Muscle of leg (tissue), 3 donors: ENCODE measurements at regions not wholly inside any gene's neighbourhood (a gene's known extent, or its start where the extent isn't known, plus 50 kb on each side); places are given as distances from the start of the nearest gene placed in this dataset.

Source experiments
- DNase-seq: peaks from one replicate; pipeline ENCODE4 v3.0.0; 2013
- H3K27ac ChIP-seq: one replicate; pipeline ENCODE4 v1.5.1; 2013; ENCODE audit warnings: mild to moderate bottlenecking, low read length, control low read depth
- H3K27me3 ChIP-seq: one replicate; pipeline ENCODE4 v1.6.1; 2013; ENCODE audit warnings: low read length; ENCODE audit not compliant: control insufficient read depth, insufficient read depth
- H3K36me3 ChIP-seq: one replicate; pipeline ENCODE4 v1.6.1; 2013; ENCODE audit warnings: low read length; ENCODE audit not compliant: control insufficient read depth, insufficient read depth
- H3K4me1 ChIP-seq: one replicate; pipeline ENCODE4 v1.6.1; 2013; ENCODE audit warnings: low read length; ENCODE audit not compliant: control insufficient read depth, insufficient read depth
- H3K4me3 ChIP-seq: one replicate; pipeline ENCODE4 v1.5.1; 2013; ENCODE audit warnings: low read length, control low read depth
- H3K9me3 ChIP-seq: replicated peaks from 2 replicates; pipeline ENCODE4 v1.6.1; 2013; ENCODE audit warnings: low read depth, low read length; ENCODE audit not compliant: control insufficient read depth
- WGBS: methylation state at CpG from one replicate; pipeline ENCODE4 v1.1.5; 2013; ENCODE audit warnings: missing lambda C conversion rate; ENCODE audit not compliant: insufficient coverage; 5-methylcytosine and 5-hydroxymethylcytosine counted together

GRCh38 chr17:65409381-65409780, 152.1 kb downstream of the AXIN2 start:
- peaks cover 4% of the 10 kb centered on the region for H3K9me3 ChIP-seq
- no peaks in the 10 kb centered on the region for H3K36me3 ChIP-seq
- no CpG with 5 or more reads among the region's 1 CpG for WGBS

GRCh38 chr17:65408050-65408449, 153.4 kb downstream of the AXIN2 start:
- H3K4me3 ChIP-seq: no peak overlapping the region
- H3K27me3 ChIP-seq: no peaks in the 10 kb centered on the region
- WGBS: no CpG with 5 or more reads among the region's 2 CpGs
- peaks cover 4% of the 10 kb centered on the region for H3K9me3 ChIP-seq
- H3K4me1 ChIP-seq: no peaks in the 10 kb centered on the region
- H3K27ac ChIP-seq: no peak overlapping the region
- H3K36me3 ChIP-seq: no peaks in the 10 kb centered on the region
- DNase-seq: no peak

More at GRCh38 chr17:65409381-65409780, 152.1 kb downstream of the AXIN2 start:
- no peak for DNase-seq
- H3K4me1 ChIP-seq: no peaks in the 10 kb centered on the region
- no peak overlapping the region for H3K27ac ChIP-seq
- H3K27me3 ChIP-seq: no peaks in the 10 kb centered on the region
- no peak overlapping the region for H3K4me3 ChIP-seq

GRCh38 chr17:65407017-65407416, 154.4 kb downstream of the AXIN2 start:
- no peaks in the 10 kb centered on the region for H3K36me3 ChIP-seq
- H3K9me3 ChIP-seq: peaks cover 4% of the 10 kb centered on the region
- no peak overlapping the region for H3K4me3 ChIP-seq
- no peaks in the 10 kb centered on the region for H3K27me3 ChIP-seq
- peaks cover 2% of the 10 kb centered on the region for H3K4me1 ChIP-seq
- DNase-seq: peak; percentile 27
- no peak overlapping the region for H3K27ac ChIP-seq
- 64% methylated on average over 2 of the region's 4 CpGs for WGBS

GRCh38 chr17:65406552-65406951, 154.9 kb downstream of the AXIN2 start:
- no peak overlapping the region for H3K4me3 ChIP-seq
- H3K27ac ChIP-seq: no peak overlapping the region
- peaks cover 2% of the 10 kb centered on the region for H3K4me1 ChIP-seq
- H3K9me3 ChIP-seq: peaks cover 2% of the 10 kb centered on the region
- no peaks in the 10 kb centered on the region for H3K36me3 ChIP-seq
- no peaks in the 10 kb centered on the region for H3K27me3 ChIP-seq
- 38% methylated on average over 1 of the region's 3 CpGs for WGBS
- no peak for DNase-seq

- DNase-seq: no peak
- no CpG with 5 or more reads among the region's 9 CpGs for WGBS
- no peak overlapping the region for H3K27ac ChIP-seq
Measured at GRCh38 chr17:65405563-65405962, 155.9 kb downstream of the AXIN2 start.

GRCh38 chr17:65404761-65405160, 156.7 kb downstream of the AXIN2 start:
- Histone ChIP-seq H3K4me1 (peaks cover 2% of the 10 kb centered on the region), H3K9me3 (no peaks in the 10 kb centered on the region), H3K27me3 (no peaks in the 10 kb centered on the region), H3K27ac (no peak overlapping the region), H3K36me3 (no peaks in the 10 kb centered on the region), H3K4me3 (no peak overlapping the region)
- DNase-seq: no peak

More at GRCh38 chr17:65405563-65405962, 155.9 kb downstream of the AXIN2 start:
- Histone ChIP-seq H3K27me3 (no peaks in the 10 kb centered on the region), H3K36me3 (no peaks in the 10 kb centered on the region), H3K9me3 (no peaks in the 10 kb centered on the region), H3K4me1 (peaks cover 2% of the 10 kb centered on the region), H3K4me3 (no peak overlapping the region)

- DNase-seq: no peak
- no peak overlapping the region for H3K27ac ChIP-seq
- no peaks in the 10 kb centered on the region for H3K9me3 ChIP-seq
- WGBS: no CpG with 5 or more reads among the region's 4 CpGs
- no peaks in the 10 kb centered on the region for H3K36me3 ChIP-seq
- peaks cover 2% of the 10 kb centered on the region for H3K4me1 ChIP-seq
- H3K4me3 ChIP-seq: no peak overlapping the region
- no peaks in the 10 kb centered on the region for H3K27me3 ChIP-seq
Measured at GRCh38 chr17:65403626-65404025, 157.8 kb downstream of the AXIN2 start.

- peak; percentile 30 for DNase-seq
- Histone ChIP-seq H3K27ac (no peak overlapping the region), H3K4me1 (peaks cover 2% of the 10 kb centered on the region), H3K9me3 (no peaks in the 10 kb centered on the region), H3K27me3 (no peaks in the 10 kb centered on the region), H3K4me3 (no peak overlapping the region), H3K36me3 (no peaks in the 10 kb centered on the region)
- WGBS: 63% methylated on average over 9 of the region's 19 CpGs
Measured at GRCh38 chr17:65402513-65403496, 158.6 kb downstream of the AXIN2 start.

GRCh38 chr17:65401561-65401960, 159.9 kb downstream of the AXIN2 start:
- Histone ChIP-seq H3K36me3 (no peaks in the 10 kb centered on the region), H3K27me3 (no peaks in the 10 kb centered on the region), H3K9me3 (no peaks in the 10 kb centered on the region), H3K4me1 (peaks cover 2% of the 10 kb centered on the region), H3K27ac (no peak overlapping the region), H3K4me3 (no peak overlapping the region)
- DNase-seq: no peak
- no CpG with 5 or more reads among the region's 3 CpGs for WGBS

- H3K9me3 ChIP-seq: no peaks in the 10 kb centered on the region
- no peak overlapping the region for H3K4me3 ChIP-seq
- no peak overlapping the region for H3K27ac ChIP-seq
- no peaks in the 10 kb centered on the region for H3K27me3 ChIP-seq
- no CpG with 5 or more reads among the region's 1 CpG for WGBS
- H3K4me1 ChIP-seq: peaks cover 2% of the 10 kb centered on the region
- DNase-seq: no peak
- H3K36me3 ChIP-seq: no peaks in the 10 kb centered on the region
Measured at GRCh38 chr17:65400701-65401100, 160.7 kb downstream of the AXIN2 start.
